SU-DHL-6 (cell line): ENCODE measurements at regions not wholly inside any gene's neighbourhood (a gene's known extent, or its start where the extent isn't known, plus 50 kb on each side); places are given as distances from the start of the nearest gene placed in this dataset.

Source experiments
- CTCF ChIP-seq: fragments of 200-600 bp; sonication (generic); IDR thresholded peaks from one replicate; pipeline ENCODE4 v1.5.1; 2017; ENCODE audit warnings: antibody characterized with exemption, mild to moderate bottlenecking, low read length, moderate library complexity; ENCODE audit not compliant: insufficient read depth, poor library complexity, severe bottlenecking
- EZH2phosphoT487 ChIP-seq: fragments of 200-600 bp; sonication (generic), shearing (Covaris generic); conservative IDR thresholded peaks from 2 replicates; pipeline ENCODE4 v1.6.1; 2018; ENCODE audit warnings: mild to moderate bottlenecking, antibody characterized with exemption, low read length, moderate library complexity, mixed read lengths

GRCh38 chr10:43968076-43968475 lies 319.4 kb upstream of the ZNF32 start:
- TF ChIP-seq CTCF (no peak), EZH2phosphoT487 (no peak)
